ENCODE measurements at regions not wholly inside any gene's neighbourhood (a gene's known extent, or its start where the extent isn't known, plus 50 kb on each side); places are given as distances from the start of the nearest gene placed in this dataset.
"Not testable (repeated sequence)": the region's sequence is repeated elsewhere in the genome, so short reads cannot be mapped to it uniquely, and the experiment has no call there.

DNA sequence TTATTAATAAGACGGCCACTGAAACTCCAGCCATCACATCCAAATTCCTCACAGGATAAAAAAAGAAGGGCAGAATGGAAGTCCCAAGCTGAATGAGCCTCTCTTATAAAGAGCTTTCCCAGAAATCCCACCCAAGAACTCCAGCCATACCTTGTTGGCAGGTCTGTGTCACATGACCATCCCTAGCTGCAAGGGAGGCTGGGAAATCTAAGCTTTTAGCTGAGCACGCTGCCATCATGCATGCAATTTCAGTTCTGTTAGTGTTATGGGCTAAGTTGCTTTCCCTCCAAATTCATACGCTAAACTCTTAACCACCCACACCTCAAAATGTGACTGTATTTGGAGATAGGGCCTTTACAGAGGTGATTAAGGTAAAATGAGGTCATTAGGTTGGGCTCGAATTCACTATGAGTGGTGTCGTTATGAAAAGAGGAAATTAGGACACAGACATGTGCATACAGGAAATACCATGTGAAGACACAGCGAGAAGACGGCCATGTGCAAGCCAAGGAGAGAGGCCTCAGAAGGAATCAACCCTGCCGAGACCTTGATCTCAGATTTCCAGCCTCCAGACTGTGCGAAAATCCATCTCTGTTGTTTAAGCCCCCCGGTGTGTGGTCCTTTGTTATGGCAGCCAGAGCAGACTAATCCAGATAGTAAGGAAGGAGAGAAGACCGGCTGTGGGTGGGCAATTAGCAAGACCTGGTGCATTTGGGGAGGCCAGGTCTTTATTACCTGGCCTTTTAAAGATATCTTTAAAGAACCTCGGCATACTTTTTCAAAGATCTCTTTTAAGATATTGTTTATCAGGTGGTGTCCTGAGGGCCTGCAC, 317.6 kb downstream of the BCOR start:
- DNase-seq, result no peak

DNA sequence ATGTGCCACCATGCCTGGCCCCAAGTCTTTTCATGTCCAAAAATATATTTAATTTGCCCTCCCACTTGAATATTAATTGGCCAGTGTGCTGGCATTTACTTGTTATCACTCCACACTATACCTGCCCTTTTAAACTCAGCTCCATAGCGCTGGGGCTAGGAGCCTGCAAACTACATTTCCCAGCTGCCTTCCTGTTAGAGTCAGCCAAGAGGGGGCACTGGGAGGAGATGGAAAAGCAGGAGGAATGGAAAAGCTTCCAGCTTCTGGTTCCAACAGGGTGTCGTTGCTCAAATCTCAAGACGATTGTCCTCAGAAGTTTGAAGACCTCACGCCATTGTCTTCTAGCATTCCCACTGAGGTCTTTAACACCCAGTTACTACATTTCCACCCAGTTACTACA, 315.5 kb downstream of the BCOR start:
- DNase-seq, result no peak

DNA sequence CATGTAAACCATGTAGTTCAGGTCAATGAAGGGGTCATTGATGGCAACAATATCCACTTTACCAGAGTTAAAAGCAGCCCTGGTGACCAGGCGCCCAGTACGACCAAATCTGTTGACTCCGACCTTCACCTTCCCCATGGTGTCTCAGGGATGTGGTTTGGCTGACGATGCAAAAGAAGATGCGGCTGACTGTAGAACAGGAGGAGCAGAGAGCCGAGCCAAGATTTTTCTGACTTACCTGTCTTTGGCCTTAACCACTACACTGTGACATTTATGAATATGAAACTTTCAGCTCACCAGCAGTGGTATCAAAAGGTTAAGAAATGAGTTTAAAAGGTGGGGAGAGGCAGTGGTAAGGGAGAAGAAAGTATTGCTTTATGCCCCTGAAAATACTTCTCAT, 309.8 kb downstream of the BCOR start:
- DNase-seq, result no peak

DNA sequence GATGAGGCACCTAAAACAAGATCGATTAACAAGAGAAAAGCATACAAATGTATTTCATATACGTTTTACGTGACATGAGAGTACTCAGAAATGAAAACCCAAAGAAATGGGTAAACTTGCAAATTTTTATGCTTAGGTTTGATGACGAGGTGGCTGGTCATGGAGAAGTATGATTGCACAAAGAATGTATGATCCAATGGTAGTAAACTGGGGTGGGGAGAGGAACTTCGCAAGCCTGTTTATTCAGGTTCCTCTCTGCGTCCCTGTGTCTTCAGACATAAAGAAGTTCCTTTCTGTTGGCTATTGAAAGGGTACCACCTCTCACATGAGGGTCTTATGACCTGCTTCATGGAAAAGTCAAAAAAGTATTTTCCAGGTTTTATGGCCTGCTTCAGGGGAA, 309.2 kb downstream of the BCOR start:
- DNase-seq, result no peak

DNA sequence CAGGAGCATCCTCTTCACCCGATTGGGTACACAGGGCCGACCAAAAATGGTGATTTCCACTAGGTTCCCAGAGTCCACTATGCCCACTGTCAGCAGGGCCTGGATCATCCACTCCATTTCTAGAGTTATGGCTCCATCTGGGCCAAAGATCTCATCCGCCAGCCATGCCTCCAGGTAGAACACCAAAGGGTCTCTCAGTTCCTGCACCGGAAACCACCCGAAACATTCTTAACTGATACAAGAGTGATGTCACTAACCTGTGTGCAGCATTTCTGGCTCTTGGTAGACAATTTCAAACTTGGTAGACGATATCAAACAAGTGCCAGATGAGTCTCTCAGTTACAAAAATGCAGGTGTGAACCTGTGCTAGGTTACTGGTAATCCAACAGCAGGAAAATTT, 306.1 kb downstream of the BCOR start:
- DNase-seq, result no peak

DNA sequence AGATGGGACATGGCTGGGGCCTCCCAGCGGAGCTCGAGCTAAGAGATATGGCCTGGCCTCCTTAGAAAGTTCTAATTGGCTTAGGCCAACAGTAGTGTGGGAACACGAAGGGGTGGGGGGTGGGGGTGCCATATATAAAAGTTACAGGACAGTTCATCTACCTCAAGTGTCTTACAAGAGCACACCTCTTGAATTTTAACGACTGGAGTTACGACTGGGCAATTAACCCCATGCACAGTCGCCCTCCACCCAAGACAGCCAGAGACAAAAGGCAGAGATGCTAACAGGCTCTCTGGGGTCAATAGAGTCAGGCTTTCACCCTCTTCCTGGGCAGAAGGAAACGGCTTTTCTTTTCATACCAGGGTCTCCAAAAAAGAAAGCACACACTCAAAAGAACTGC, 302.2 kb downstream of the BCOR start:
- no peak for DNase-seq

DNA sequence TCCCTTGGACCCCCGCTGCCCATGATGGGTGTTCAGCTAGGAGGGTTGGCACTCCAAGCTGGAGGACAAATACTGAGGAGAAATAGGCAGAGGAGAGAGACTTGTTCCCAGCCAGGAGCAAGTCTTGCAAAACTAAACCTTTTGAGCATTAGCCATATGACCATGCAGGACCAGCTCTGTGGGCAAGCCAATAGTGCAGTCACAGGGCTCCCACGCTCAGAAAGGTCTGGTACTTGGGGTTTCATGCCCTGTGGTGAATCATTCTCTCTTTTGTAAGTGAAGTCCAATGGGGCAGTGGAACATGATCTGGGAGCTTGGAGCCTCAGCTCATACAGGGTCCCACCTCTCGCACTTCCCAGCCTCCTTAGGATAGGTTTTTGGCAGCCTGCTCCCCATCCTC, 300.9 kb downstream of the BCOR start:
- no peak for DNase-seq

DNA sequence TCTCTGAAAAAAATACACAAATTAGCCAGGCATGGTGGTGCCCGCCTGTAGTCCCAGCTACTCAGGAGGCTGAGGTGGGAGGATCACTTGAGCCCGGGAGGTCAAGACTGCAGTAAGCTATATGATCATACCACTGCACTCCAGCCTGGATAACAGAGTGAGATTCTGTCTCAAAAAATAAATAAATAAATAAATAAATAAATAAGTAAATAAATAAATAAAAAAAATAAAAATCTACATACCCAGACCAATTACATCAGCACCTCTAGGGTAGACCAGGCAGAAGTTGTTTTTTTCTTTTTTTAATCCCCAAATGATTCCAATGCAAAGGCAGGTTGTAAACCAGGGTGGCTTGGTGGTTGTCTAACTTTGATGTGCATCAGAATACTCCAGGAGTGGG, 299.3 kb downstream of the BCOR start:
- DNase-seq, result not testable (repeated sequence)

DNA sequence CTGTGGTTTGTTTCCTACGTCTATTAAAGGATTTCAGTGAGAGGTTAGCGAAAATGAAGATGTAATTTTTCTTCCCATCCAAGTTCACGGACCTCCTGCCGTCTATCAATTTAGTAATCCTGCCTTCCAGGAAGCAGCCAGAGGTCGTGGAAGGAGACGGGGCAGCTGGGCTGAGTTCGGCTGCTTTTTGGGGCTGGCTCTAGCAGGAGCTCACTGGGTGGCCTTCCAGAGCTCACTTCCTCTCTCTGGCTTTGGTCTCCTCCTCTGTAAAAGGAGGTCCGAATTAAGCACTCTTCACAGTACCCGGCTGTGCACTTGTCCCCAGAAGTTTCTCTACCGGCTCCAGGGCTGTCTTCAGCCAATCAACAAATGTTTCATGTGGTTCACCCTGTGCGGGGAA, 295.4 kb downstream of the BCOR start:
- DNase-seq, result no peak

DNA sequence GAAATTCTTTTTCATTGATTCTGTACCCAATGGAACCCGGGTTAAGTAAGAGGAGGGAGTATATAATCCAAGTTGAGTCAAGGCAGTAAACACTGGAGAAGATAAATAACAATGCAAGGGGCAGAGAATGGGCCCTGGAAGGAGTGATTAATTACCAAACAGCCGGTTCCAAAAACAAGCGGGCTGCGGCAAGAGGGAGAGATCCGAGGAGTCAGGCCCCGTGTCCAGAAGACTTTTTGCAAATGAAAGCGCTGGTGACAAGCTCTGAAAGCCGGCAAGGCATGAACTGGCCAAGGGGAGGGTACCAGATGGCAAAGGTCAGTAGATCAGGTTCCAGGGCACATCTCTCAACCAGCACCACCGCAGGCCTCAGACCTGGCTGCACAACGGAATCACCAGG, 294.9 kb downstream of the BCOR start:
- DNase-seq, result no peak

DNA sequence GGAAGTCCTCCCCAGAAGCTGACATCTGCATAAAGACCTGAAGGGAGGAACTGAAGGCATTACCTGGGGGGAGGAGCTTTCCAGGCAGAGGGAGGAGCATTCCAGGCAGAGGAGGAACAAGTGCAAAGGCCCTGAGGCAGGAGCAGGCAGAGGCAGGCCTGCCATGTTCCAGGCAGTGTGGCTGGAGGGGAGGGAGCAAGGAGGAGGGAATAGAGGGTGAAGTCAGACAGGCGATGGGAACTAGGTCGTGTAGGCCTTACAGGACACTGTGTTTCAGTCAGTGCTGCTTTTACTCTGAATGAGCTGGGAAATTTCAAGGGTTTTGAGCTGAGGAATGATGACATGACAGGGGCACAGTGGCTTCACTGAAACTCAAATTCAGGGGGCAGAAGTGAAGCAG, 292.7 kb downstream of the BCOR start:
- DNase-seq, result no peak

DNA sequence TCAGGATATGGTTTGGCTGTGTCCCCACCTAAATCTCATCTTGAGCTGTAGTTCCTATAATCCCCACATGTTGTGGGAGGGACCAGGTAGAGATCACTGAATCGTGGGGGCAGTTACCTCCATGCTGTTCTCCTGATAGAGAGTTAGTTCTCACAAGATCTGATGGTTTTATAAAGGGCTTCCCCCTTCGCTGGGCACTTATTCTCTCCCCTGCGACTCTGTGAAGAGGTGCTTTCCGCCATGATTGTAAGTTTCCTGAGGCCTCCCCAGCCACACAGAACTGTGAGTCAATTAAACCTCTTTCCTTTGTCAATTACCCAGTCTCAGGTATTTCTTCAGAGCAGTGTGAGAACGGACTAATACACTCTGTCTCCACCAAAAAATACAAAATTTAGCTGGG, 291.9 kb downstream of the BCOR start:
- no peak for DNase-seq

DNA sequence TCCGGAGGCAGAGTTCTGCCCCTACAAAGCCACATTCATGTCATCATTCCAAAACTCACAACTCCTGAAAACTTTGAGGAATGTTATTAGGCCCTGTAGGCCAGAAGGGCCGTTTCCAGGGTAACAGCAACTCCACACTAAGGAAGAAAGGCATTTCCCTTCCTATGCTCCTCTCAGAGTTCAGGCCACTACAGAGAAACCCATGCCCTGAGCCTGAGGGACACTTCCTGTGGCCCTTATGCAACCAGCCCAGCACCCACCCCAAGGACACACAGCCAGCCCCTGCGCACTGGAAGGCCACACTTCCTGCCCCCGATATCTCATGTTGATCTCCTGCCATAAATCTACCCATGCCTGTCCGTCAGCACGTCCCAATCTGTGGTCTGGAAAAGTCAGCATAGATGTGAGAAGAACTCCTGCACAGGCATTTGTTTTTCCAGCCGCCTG, 289.3 kb downstream of the BCOR start:
- no peak for DNase-seq

DNA sequence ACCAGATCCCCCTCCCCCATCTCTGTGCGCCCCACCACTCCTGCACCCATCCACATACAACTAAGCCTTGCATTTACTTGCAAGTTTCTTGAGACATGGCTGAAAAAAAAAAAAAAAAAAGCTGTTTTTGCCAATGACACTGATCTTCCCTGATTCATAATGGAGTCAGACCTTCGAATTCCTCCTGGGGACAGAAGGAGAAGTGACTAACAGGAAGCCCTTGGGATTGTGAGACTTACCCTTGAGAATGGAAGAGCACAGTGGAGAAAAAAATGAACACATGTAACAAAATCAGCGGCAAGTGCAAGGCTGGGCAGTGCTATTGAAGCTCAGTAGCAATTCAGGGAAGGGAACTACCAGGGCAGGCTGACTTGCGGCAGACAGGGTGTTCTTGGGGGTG, 288.4 kb downstream of the BCOR start:
- DNase-seq, result no peak

DNA sequence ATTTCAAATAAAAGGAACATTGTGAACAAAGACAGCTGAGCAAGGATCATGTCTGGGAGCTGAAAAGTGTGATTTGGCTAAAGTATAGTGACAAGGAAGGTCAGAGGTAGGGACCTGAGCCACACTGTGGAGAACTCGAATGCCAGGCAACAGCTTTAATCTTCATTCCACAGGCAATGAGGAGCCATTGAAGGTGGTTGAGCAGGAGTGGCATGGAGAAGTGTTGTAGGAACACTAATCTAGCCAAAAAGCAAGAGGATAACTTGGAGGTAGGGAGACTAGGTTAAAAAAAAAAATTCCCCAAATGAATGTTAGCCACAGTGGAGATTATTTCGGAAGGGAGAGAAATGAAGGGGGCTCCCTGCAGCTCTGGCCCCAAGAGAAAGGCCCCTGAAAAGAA, 286.9 kb downstream of the BCOR start:
- DNase-seq, result no peak

DNA sequence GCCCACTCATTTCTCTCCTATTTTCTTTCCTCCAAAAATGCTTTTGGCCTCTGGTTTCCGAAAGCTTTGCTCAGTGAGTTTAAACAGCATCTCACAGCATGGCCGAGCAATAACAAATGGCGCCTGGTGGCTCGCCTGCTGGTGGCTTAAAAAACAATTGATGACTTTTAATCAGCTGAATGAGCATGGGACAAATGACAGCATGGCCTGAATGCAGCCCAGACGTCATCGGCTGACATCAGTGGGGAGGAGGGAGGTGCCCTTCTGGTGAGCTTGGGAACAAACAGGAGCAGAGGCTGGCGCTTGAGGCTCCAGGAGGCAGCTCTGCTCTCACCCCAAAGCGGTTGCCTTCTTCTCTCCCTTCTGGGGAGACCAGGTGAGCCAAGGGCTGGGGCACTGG, 286.4 kb downstream of the BCOR start:
- no peak for DNase-seq

DNA sequence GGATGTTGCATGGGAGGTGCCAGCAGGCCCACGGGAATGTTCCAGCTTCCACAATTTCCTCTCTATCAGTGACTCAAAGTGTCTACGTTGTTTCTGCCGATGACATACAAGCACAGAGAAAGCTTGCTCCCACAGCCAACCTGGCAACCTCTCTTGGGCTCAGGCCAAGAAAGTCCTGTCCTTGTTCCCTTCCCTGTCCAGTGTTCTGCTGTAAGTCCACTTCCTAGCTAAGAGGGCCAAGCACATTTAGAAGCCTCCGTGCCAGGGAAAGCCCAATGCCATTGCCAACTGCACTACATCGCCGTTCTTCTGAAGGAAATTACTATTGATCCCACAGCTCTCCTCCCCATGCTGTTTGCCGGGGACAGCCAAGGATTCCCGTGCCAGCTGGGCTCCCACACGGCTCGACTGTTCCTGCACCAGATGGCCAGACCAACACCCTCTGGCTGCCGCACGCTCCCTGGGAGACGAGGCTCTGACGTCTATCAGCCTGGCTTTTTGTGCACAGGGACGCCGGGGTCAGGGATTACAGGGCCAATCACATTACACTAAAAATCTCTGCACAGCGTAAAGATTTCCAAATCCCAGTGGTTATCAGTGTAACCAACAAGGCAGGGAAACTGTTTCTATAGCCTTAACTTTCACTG, 284.0 kb downstream of the BCOR start:
- DNase-seq, result no peak

DNA sequence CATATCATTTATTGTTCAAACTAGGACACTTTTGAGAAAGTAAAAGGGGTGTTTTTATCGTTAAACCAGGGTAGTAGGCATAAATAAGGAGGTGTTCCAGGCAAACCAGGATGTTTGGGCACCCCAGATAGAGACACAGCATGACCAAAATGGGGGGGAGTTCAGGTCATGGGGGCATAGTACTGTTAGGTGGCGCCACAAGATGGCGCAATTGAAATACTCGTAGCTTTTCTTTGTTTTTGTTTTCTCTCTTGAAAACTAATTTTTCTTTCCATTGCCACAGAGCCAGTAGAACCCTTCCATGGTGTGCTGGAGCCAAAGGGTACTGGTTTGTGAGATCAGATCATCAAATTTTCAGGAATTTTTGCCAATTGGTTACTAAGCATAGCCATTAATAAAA, 283.4 kb downstream of the BCOR start:
- DNase-seq, result no peak

DNA sequence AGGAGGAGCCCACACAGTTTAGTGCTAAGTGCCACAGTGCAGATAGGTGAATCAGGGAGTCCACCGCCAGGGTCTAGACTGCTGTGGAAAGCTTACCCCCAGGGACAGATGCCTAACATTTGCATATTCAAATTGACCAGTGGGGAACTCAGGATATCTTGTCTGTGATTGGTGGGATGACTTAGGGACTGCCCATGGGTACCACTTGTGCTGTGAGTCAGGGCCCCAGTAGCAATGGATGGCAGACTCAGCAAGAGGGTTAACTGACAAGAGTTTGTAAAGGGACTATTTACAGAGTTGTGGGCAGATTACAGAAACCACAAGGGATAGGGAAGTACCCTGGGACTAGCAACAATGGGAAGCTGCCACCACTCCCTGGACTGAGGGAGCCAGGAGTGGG, 282.1 kb downstream of the BCOR start:
- DNase-seq, result no peak

DNA sequence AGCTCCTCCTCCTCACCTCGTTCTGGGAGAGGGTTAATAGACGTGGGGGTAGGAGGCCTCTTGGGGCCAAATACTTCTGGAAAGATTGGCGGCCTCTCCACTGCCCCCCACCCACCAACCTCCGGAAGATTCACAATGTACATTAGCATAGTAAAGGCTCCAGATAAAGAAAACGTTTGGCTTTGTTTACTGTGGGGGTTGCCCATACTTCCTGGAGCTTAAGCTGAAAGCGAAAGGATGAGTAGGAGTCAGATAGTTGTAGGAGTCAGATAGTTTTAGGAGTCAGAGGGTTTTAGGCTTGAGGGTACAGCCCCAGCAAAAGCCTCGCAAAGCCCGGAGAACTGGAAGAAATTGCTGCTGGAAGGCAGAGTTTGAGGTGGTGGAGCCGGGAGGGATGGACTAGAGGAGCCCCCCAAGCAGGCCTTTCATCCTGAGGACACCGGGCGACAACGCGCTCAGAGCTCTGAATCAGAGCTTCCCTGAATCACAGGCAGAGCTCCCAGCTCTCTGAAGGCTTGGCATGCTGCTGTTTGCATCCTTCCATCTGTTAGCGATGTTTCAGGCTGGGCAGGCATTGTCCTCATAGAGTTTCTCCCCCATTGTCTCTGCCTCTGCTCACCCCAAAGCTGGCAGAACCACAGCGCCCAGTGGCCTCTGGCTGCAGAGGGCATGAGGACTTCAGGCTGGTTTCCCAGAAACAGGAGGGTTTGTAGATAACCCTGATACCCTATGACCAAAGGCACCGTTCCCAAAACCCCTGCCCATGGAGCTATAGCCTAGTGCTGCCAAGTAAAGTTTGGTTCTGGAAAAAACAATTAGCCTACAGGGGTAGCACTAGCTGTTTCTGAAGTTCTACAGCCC, 280.7 kb downstream of the BCOR start:
- DNase-seq, result no peak

DNA sequence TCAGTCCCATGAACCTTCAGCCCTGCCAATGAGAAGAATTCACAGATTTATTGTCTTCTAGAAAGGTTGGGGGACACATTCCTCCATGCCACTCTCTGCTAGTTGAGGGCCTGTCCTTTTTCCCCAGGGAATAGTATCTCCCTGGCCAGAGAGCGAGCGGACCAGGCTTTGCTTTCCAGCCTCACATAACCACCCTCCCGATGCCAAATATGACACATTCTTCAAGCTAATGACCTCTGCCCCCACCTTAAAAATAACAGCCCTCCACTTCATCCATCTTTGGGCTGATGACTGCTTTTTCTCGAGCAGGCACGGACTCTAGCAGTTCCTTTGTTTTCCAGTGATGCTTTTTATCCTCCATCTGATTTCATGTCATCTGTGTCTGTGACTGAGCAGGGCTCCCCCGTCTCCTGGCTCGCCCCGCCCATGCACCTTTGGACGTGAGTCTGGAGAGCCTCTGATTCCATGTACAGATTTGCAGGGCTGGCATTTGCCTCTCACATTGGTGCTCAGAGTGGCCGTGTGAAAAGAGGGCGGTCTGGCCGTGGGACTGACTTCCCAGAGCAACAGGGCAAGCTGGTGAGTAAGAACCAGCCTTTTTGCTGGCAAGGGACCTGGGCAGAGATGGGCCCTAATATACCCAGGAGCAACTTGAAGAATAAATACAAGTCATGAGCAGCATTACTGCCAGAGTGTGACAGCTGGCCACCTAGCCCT, 279.8 kb downstream of the BCOR start:
- DNase-seq, result no peak

DNA sequence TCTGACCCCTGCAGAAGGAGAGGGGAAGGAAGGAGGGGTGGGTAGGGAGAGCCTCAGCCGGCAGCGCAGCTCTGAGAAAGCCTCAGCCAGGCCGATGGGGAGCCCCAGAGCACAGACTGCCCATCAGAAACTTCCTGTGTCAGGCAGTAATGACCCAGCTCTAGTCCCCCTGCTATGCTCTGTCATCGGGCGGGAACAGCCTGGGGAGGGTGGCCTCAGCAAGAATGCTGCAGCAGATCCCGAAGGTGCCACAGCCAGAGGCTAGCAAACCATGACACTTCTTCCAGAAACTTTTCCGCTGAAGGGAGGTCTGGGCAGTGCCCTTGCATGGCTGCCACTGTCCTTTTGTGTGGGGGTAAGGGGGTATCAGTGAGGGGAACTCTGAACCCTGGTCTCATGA, 279.0 kb downstream of the BCOR start:
- no peak for DNase-seq
